ENCODE measurements at regions not wholly inside any gene's neighbourhood (a gene's known extent, or its start where the extent isn't known, plus 50 kb on each side); places are given as distances from the start of the nearest gene placed in this dataset.

GRCh38 chr20:59437601-59438031, 137.2 kb downstream of the EDN3 start:
- DNase-seq = no peak

- DNase-seq = no peak
These were observed 137.8 kb downstream of the EDN3 start for GRCh38 chr20:59438201-59438600.

GRCh38 chr20:59439243-59439642, 138.8 kb downstream of the EDN3 start:
- DNase-seq = no peak

- no peak for DNase-seq
These were observed 140.9 kb downstream of the EDN3 start for GRCh38 chr20:59441306-59441705.

- DNase-seq = no peak
These were observed 141.7 kb downstream of the EDN3 start for GRCh38 chr20:59441860-59442810.

- DNase-seq = no peak
These were observed 143.1 kb downstream of the EDN3 start for GRCh38 chr20:59443550-59443949.

GRCh38 chr20:59446376-59446775, 146.0 kb downstream of the EDN3 start:
- DNase-seq = no peak

GRCh38 chr20:59448196-59448595, 147.8 kb downstream of the EDN3 start:
- no peak for DNase-seq

GRCh38 chr20:59448851-59449444, 148.5 kb downstream of the EDN3 start:
- DNase-seq = no peak

GRCh38 chr20:59451066-59451630, 150.7 kb downstream of the EDN3 start:
- no peak for DNase-seq

- DNase-seq = no peak
These were observed 151.2 kb downstream of the EDN3 start for GRCh38 chr20:59451641-59452040.

- no peak for DNase-seq
These were observed 151.5 kb upstream of the PHACTR3 start for GRCh38 chr20:59452856-59453255.

GRCh38 chr20:59453759-59454560, 150.4 kb upstream of the PHACTR3 start:
- no peak for DNase-seq

GRCh38 chr20:59455402-59456341, 148.7 kb upstream of the PHACTR3 start:
- DNase-seq = no peak

GRCh38 chr20:59456342-59457279, 147.7 kb upstream of the PHACTR3 start:
- DNase-seq = no peak

GRCh38 chr20:59458645-59459044, 145.7 kb upstream of the PHACTR3 start:
- DNase-seq = no peak

GRCh38 chr20:59459586-59459985, 144.8 kb upstream of the PHACTR3 start:
- no peak for DNase-seq

- DNase-seq = no peak
These were observed 144.0 kb upstream of the PHACTR3 start for GRCh38 chr20:59460352-59460751.

- no peak for DNase-seq
These were observed 142.8 kb upstream of the PHACTR3 start for GRCh38 chr20:59461526-59461925.

- no peak for DNase-seq
These were observed 142.1 kb upstream of the PHACTR3 start for GRCh38 chr20:59462249-59462648.

- no peak for DNase-seq
These were observed 140.8 kb upstream of the PHACTR3 start for GRCh38 chr20:59463541-59463940.
